T-helper 2 cell (primary cell): ENCODE measurements at regions not wholly inside any gene's neighbourhood (a gene's known extent, or its start where the extent isn't known, plus 50 kb on each side); places are given as distances from the start of the nearest gene placed in this dataset.
A peak's percentile ranks its signal among the peaks of the same experiment; 100 is the strongest.

Experiments used
- DNase-seq, 5 experiments: peaks; one replicate each; pipeline versions ENCODE4 v3.0.0 to v3.0.0-alpha.2; 2012 to 2022

GRCh38 chr4:123455360-123455759 lies 58.8 kb downstream of the SPRY1 start:
- no peak for DNase-seq

DNA sequence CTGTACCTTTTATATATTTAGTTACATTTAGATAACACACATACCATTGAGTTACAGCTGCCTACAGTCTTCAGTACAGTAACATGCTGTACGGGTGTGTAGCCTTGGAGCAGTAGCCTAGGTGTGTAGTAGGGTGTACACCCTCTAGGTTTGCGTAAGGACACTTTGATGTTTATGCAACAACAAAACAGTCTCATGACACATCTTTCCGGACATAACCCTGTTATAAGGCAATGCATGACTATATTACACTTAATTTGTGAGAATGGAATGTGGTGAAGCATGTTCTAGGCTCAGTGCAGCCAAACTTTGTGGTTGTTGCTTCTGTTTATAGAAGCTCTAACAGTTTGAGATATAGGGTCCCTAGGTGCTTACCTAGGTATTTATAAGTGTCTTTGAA lies 65.4 kb downstream of the SPRY1 start:
- DNase-seq, result no peak

- no peak for DNase-seq
These were observed 67.3 kb downstream of the SPRY1 start for GRCh38 chr4:123463869-123464268.

DNA sequence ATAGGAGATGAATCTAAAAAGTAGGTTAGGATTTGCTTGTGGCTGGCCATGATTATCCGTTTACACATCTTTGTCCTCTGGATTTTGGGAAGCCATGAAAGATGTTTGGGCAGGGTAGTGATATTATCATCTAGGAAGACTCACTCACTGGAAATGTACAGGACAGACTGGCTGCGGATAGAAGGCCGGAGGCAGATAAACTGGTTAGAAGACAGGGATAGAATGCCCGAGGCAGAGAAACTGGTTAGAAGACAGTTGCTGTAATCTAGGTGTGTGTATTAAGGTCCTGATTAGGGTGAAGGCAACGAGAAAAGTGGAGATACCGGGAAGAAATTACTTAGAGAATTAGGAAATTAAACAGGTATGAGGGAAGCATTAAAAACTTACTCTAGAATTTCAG lies 68.8 kb downstream of the SPRY1 start:
- no peak for DNase-seq

DNA sequence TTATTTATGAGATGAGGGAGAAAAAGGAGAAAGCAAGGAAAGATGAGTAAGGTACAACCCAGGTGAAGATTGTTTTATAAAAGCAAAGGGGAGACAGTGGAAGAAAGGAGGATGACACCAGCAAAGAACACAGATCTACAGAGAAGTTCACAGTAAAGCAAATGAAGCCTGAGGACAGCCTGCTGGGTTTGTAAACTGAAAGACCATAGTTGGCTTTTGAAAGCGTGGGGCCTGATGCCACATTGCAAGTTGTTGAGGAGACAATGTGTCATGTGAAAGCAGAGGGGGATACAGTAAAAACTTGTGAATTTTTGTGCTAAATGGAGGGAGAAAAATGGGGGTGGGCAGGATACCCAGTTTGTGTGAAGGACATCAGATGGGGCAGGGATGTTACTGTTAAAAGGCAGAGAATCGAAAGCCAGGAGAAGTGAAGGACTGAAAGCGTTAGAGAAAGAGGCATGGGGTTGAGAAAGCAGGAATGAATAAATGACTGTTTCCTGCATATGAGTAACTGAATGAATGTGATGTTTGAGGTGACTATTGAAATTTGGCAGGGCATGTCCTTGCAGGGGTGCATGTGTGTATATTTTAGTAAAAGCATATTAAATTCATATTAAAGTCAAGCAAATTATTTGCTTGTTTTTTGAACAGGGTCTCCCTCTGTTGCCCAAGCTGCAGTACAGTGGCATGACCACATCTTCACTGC lies 69.6 kb downstream of the SPRY1 start:
- DNase-seq, result no peak

DNA sequence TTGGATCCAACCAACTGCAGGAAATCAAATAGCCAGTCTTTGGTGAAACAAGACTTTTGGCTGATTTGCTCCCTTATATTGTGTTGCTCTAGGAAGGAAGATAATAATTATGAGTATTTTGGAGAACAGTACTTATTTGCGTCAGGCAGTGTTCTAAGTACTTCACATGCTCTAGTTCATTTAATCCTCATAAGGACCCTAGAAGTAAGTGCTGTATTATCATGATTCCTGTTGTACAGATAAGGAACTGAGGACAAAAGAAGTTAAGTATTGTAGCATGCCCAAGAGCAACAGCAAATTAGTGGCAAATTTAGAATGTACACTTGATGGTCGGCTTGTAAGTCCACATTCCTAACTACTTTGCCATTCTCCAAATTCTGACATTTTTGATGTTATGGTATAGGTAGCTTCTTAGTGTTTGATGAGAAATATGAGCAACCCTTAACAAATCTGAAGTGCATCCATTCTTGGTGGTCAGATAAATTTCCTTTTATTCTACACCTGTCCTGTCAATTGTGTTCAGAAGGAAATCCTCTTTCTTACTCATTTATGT lies 72.0 kb downstream of the SPRY1 start:
- DNase-seq, result no peak

GRCh38 chr4:123469245-123469644 lies 72.7 kb downstream of the SPRY1 start:
- no peak for DNase-seq

DNA sequence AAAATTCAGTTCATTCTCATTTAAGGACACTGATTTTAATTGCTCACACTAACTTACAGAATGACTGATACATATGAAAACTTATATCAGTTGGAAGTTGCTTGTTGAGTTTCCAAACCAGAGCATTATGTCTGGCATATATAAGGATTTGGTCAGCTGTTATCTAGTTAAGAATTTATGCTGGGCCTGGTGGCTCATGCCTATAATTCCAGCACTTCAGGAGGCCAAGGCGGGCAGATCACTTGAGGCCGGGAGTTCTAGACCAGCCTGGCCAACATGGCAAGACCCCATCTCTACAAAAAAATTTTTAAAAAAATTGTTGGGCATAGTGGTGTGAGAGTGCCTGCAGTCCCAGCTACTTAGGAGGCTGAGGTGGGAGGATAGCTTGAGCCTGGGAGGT lies 73.1 kb downstream of the SPRY1 start:
- no peak for DNase-seq

DNA sequence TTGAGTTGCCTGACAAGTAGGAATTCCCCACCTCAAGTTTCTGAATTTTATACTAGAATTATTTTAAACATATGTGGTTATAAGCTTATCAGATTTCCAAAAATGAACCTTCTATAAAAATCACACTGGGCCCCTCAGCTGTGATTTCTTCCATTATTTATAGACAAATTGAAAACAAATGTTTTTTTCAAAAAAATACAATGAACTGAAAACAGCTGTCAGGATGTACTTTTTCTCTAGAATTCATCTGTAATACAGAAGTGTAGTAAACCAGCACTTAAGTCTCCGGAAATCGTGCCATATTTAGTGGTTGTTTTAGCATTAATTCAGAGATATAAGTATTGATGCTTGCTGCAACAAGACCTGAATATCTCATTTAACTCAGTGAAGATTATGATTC lies 74.0 kb downstream of the SPRY1 start:
- no peak for DNase-seq

DNA sequence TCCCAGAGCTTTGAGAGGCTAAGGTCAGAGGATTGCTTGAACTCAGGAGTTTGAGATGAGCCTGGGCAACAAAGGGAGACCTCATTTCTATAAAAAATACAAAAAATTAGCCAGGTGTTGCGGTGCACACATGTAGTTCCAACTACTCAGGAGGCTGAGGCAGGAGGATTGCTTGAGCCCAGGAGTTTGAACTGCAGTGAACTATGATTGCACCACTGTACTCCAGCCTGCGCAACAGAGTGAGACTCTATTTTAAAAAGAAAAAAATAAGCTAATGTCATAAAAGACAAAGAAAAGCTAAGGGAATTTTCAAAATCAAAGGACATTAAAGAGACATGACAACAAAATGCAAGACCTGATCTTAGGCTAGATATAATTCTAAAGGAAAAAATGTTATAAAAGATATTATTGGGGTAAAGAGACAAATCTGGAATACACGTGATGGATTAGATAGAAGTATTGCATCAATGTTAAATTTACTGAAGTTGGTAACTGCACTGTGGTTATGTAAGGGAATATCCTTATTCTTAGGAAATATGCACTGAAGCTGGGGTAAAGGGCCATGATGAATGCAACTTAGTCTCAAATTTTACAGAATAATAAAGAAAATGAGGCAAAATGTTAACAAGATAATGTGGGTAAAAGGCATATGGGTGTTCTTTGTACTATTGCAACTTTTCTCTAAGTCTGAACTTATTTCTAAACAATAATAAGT lies 75.2 kb downstream of the SPRY1 start:
- no peak for DNase-seq

DNA sequence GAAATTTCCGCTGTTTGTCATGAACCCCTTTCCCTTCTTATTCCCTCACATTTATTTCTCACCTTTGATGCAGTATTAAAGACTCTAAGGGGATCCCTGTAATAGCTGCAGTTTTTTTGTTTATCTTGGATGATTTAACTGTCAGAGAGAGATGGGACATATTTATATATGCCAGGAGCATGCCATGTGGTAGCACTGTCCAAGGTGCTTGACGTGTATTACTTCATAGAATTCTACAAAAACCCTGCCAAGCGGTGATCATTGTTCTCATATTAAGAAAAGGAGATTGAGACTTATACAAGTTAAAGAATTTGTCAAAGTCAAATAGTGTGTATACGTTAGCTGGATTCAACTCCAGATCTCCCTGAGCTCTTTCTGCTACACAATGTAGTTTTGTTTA lies 78.2 kb downstream of the SPRY1 start:
- no peak for DNase-seq

GRCh38 chr4:123476089-123476488 lies 79.5 kb downstream of the SPRY1 start:
- DNase-seq, result no peak

GRCh38 chr4:123477711-123478209 lies 81.2 kb downstream of the SPRY1 start:
- peak in 2 of 5 experiments; percentile 76 to 83 for DNase-seq

- DNase-seq, result no peak
These were observed 82.3 kb downstream of the SPRY1 start for GRCh38 chr4:123478859-123479345.

DNA sequence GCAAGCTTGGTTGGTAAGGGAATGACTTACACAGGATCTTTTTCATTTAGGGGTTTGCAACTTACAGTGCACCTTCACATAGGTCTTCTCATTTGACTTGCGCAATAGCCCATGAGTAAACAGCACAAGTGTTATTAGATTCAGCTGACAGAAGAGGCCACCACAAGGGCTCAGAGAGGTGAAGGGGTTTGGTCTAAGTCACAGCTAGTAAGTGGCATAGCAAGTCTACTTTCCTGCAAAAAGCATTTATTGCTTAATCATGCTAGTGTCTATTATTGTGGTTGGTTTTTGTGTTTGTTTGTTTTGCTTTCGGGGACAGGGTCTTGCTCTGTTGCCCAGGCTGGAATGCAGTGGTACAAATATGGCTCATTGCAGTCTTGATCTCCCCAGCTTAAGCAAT lies 83.3 kb downstream of the SPRY1 start:
- peak in 1 of 5 experiments; percentile 17 for DNase-seq

GRCh38 chr4:123480706-123481418 lies 84.3 kb downstream of the SPRY1 start:
- no peak for DNase-seq

DNA sequence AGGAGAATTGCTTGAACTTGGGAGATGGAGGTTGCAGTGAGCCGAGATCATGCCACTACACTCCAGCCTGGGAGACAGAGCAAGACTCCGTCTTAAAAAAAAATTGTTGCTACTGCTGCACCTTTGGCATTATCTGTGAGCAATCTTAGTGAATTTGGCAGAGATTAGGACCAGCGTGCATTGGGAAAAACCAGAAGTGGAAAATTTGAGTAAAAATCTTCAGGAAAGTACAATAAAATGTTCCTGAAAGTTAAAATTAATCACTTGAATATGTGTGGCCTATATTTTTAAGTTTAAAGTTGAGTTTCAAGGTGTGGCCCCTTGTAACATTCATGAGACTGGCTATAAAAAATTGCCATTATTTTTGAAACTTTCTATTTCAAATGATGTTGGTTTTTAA lies 85.1 kb downstream of the SPRY1 start:
- no peak for DNase-seq

GRCh38 chr4:123484291-123484926 lies 87.8 kb downstream of the SPRY1 start:
- DNase-seq, result no peak

DNA sequence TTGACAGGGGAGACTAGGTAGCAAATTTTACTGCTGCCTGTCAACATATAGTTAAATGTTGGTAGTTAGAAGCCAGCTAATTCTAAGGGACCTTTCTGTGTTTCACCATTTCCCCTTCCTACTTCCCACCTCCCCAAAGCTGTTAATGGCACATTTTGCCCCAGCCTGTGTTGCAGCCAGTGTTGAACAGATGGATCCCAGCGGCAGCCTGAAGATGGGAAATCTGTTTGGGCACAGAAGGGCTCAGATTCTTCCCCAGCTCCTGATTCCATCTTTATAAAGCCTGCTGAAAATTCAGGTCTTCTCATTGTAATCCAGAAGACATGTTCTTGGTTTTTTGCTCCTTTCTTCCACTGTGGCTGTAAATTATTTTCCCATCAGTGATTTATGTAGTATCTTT lies 89.0 kb downstream of the SPRY1 start:
- no peak for DNase-seq

DNA sequence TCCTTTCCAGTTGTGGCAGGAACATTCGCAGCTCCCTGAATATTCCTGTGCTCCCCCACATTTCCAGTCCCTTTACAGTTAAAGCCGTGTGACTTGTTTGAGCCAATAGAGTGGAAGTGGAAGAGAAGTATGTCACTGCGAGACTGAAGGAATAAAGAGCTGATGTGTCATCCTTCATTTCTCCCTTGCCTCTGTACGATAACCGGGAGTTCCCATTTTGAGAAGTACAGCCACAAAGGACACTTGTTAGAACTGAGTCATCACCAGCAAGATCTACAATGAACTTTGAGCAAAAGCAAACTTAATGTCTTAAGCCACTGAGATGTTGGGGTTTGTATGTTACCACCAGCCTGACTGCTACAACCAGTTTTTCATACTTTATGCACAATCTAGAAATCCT lies 92.3 kb downstream of the SPRY1 start:
- DNase-seq, result peak in 1 of 5 experiments; percentile 5

DNA sequence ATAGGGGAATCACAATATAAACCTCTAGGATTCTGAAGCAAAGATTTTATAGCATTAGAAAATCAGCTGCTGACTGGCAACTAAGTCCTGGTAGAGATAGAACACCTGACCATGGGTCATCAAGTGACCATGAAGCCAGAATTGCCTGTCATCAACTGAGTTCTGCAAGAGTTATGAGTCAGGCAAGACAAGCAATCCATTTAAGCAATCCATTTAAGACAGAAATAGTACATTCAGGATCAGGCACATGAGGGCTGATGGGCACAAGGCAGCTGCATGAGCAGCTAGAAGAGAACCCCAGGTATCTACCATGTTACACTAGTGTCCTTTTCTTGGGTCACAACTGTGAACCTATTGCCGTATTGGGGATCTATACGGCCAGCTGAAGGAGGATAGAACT lies 98.9 kb downstream of the SPRY1 start:
- no peak for DNase-seq

DNA sequence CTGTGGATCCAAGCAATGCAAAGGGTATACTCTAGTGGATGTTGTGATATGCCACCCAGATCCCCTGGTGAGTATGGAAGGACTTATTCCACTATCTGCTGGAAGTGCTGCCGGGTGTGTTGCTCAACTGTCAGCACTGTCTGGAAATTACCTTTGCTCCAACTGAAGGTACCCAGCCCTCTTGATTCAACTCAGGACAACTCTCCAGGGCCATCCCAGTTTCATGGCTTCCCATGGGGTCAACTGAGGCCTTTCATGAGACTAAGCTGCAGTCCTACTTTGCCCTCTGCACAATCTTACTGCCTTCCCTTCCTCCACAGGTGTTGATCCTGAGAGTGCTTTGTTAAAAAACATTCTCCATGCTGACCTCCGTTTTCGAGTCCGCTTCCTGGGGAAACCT lies 99.8 kb downstream of the SPRY1 start:
- DNase-seq, result no peak

DNA sequence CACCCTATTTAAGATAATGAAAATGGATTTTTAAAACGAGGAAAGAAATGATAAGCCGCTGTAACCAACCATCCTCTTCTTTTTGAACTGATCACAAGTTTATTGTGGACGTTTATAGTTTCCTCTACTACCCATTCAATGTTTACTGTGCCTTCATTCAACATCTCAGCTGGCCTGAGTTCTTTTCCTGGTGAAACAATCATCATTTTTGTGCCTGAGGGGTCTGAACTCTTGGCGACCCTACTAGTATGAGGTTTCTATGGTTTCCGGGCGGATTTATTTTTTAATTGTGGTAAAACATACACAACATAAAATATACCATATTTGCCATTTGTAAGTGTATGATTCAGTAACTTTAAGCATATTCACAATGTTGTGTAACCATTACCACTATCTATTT lies 100.7 kb downstream of the SPRY1 start:
- no peak for DNase-seq
